WTC11 (cell line): ENCODE measurements at regions not wholly inside any gene's neighbourhood (a gene's known extent, or its start where the extent isn't known, plus 50 kb on each side); places are given as distances from the start of the nearest gene placed in this dataset.

ENCODE experiments used
- ATAC-seq: fragments of 200-7000 bp; cut with Tn5 transposase; 2 replicates; pipeline ENCODE4 v1.10.0; 2021; ENCODE audit warnings: mild to moderate bottlenecking, moderate library complexity
- CTCF ChIA-PET: fragments of 300-600 bp; sonication (Branson Sonifier 250); formaldehyde crosslinking; loops from one replicate; lab custom pipeline; 2021; ENCODE audit warnings: antibody characterized with exemption; lab: Charles Lee
- POLR2A ChIA-PET: fragments of 350-600 bp; sonication (Branson Sonifier 250); formaldehyde crosslinking; loops from one replicate; lab custom pipeline; 2021; ENCODE audit warnings: antibody characterized with exemption; lab: Charles Lee
- DNase-seq: peaks from one replicate; pipeline ENCODE4 v3.0.0; 2021; ENCODE audit warnings: low spot score
- H3K27ac Mint-ChIP-seq: 2 replicates; pipeline ENCODE4 v1.8.0; 2021; ENCODE audit warnings: mixed read lengths
- H3K27me3 Mint-ChIP-seq: 2 replicates; pipeline ENCODE4 v1.8.0; 2021; ENCODE audit warnings: low read depth, mild to moderate bottlenecking, moderate library complexity, mixed read lengths
- H3K36me3 Mint-ChIP-seq: 2 replicates; pipeline ENCODE4 v1.8.0; 2021; ENCODE audit warnings: mixed read lengths
- H3K4me1 Mint-ChIP-seq: 2 replicates; pipeline ENCODE4 v1.8.0; 2022; ENCODE audit warnings: mixed read lengths
- H3K4me3 Mint-ChIP-seq: 2 replicates; pipeline ENCODE4 v1.8.0; 2021; ENCODE audit warnings: mild to moderate bottlenecking, moderate library complexity, mixed read lengths
- H3K9me3 Mint-ChIP-seq: 2 replicates; pipeline ENCODE4 v1.8.0; 2021; ENCODE audit warnings: mixed read lengths
- ARID4B ChIP-seq: sonication (generic); formaldehyde crosslinking; IDR thresholded peaks from 2 replicates; pipeline ENCODE4 v1.8.0; 2023; ENCODE audit warnings: missing genetic modification reagents, mild to moderate bottlenecking, borderline replicate concordance
- ELF4 ChIP-seq: sonication (generic); formaldehyde crosslinking; IDR thresholded peaks from 2 replicates; pipeline ENCODE4 v1.8.1; 2022; ENCODE audit warnings: low read depth, mild to moderate bottlenecking, moderate library complexity, missing genetic modification reagents
- EMX1 ChIP-seq: fragments of 250-450 bp; sonication (Bioruptor Pico); IDR thresholded peaks from 2 replicates; pipeline ENCODE4 v1.8.0; 2021; ENCODE audit warnings: mild to moderate bottlenecking
- JAZF1 ChIP-seq: fragments of 250-450 bp; sonication (Bioruptor Pico); IDR thresholded peaks from 2 replicates; pipeline ENCODE4 v1.9.0; 2021; ENCODE audit warnings: moderate library complexity, mild to moderate bottlenecking, inconsistent platforms
- NR2C2 ChIP-seq: sonication (generic); formaldehyde crosslinking; IDR thresholded peaks from 2 replicates; pipeline ENCODE4 v1.8.0; 2022; ENCODE audit warnings: mild to moderate bottlenecking, missing genetic modification reagents
- PRDM15 ChIP-seq: sonication (generic); formaldehyde crosslinking; IDR thresholded peaks from 2 replicates; pipeline ENCODE4 v1.8.0; 2022; ENCODE audit warnings: missing genetic modification reagents
- RELA ChIP-seq: sonication (generic); formaldehyde crosslinking; IDR thresholded peaks from 2 replicates; pipeline ENCODE4 v1.8.1; 2022; ENCODE audit warnings: missing genetic modification reagents, mild to moderate bottlenecking, borderline replicate concordance
- TP53 ChIP-seq: sonication (generic); formaldehyde crosslinking; IDR thresholded peaks from 2 replicates; pipeline ENCODE4 v1.8.1; 2023; ENCODE audit warnings: mild to moderate bottlenecking, missing genetic modification reagents
- USF2 ChIP-seq: sonication (generic); formaldehyde crosslinking; IDR thresholded peaks from 2 replicates; pipeline ENCODE4 v1.8.1; 2023; ENCODE audit warnings: mild to moderate bottlenecking, missing genetic modification reagents, moderate library complexity
- ZNF232 ChIP-seq: sonication (generic); formaldehyde crosslinking; IDR thresholded peaks from 2 replicates; pipeline ENCODE4 v1.8.0; 2022; ENCODE audit warnings: mild to moderate bottlenecking, missing genetic modification reagents
- TF ChIP-seq, protein P1 (sequence below): sonication (generic); formaldehyde crosslinking; conservative IDR thresholded peaks from 2 replicates; pipeline ENCODE4 v1.8.1; 2023; ENCODE audit warnings: mild to moderate bottlenecking, low read depth, missing genetic modification reagents, moderate library complexity
- TF ChIP-seq, protein P2 (sequence below): fragments of 250-450 bp; sonication (Bioruptor Pico); IDR thresholded peaks from 2 replicates; pipeline ENCODE4 v1.9.0; 2021; ENCODE audit warnings: mild to moderate bottlenecking
- TF ChIP-seq, protein P3 (sequence below): fragments of 250-450 bp; sonication (Bioruptor Pico); conservative IDR thresholded peaks from 2 replicates; pipeline ENCODE4 v1.9.0; 2021; ENCODE audit warnings: mild to moderate bottlenecking

GRCh38 chr3:8236264-8236663 lies 265.4 kb upstream of the LMCD1 start (continued):
- TF ChIP-seq ARID4B (CRISPR knock-in tag), result no peak

GRCh38 chr3:8237893-8238292 lies 263.7 kb upstream of the LMCD1 start:
- CTCF ChIA-PET, result interaction anchor here (1.1 to 1.5 kb wide), 2 partner anchors 11 to 64 kb away, joined by 4 read pairs; no protein-coding TSS in a partner anchor
- no peak overlapping the region for H3K27ac Mint-ChIP-seq
- H3K9me3 Mint-ChIP-seq, result peaks cover 6% of the 10 kb centered on the region
- no peak for ATAC-seq
- DNase-seq, result no peak
- POLR2A ChIA-PET, result interaction anchor here (0.6 to 0.7 kb wide), 2 partner anchors 63 to 253 kb away, joined by 4 to 5 read pairs; no protein-coding TSS in a partner anchor
- peaks cover 37% of the 10 kb centered on the region for H3K4me1 Mint-ChIP-seq
- H3K27me3 Mint-ChIP-seq, result no peaks in the 10 kb centered on the region
- TF ChIP-seq RELA (CRISPR knock-in tag) (no peak), EMX1 (CRISPR knock-in tag) (no peak), JAZF1 (no peak), PRDM15 (no peak), TP53 (CRISPR knock-in tag) (no peak), ELF4 (CRISPR knock-in tag) (no peak)
- TF ChIP-seq, protein P1, sequence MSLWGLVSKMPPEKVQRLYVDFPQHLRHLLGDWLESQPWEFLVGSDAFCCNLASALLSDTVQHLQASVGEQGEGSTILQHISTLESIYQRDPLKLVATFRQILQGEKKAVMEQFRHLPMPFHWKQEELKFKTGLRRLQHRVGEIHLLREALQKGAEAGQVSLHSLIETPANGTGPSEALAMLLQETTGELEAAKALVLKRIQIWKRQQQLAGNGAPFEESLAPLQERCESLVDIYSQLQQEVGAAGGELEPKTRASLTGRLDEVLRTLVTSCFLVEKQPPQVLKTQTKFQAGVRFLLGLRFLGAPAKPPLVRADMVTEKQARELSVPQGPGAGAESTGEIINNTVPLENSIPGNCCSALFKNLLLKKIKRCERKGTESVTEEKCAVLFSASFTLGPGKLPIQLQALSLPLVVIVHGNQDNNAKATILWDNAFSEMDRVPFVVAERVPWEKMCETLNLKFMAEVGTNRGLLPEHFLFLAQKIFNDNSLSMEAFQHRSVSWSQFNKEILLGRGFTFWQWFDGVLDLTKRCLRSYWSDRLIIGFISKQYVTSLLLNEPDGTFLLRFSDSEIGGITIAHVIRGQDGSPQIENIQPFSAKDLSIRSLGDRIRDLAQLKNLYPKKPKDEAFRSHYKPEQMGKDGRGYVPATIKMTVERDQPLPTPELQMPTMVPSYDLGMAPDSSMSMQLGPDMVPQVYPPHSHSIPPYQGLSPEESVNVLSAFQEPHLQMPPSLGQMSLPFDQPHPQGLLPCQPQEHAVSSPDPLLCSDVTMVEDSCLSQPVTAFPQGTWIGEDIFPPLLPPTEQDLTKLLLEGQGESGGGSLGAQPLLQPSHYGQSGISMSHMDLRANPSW (CRISPR knock-in tag), result no peak
- no peak overlapping the region for H3K4me3 Mint-ChIP-seq
- H3K36me3 Mint-ChIP-seq, result no peaks in the 10 kb centered on the region

DNA sequence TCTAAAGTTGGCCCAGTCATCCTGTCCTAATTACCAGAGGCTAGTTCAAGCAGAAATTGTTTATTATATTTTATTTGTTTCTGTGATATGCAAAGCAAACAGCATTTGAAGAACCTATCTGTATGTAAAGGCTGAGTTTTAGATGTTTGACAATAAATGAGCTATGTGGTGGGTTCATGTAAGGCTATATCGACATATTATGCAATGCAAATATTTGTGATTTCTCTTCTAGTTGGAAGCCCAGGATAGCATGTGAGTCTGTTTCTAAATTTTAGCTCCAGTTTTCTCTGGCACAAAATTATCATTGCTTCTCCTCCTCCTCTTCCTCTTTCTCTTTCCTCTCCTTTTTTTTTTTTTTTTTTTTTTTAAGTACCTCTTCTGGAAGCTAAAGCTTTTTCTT lies 263.2 kb upstream of the LMCD1 start:
- Mint-ChIP-seq H3K4me1 (peaks cover 37% of the 10 kb centered on the region), H3K36me3 (peaks cover 5% of the 10 kb centered on the region), H3K27me3 (no peaks in the 10 kb centered on the region), H3K4me3 (no peak overlapping the region), H3K27ac (0 out of 2 replicates have a peak overlapping the region, but pooled peaks have one; percentile 14), H3K9me3 (peaks cover 12% of the 10 kb centered on the region)
- ChIA-PET CTCF (interaction anchor here (1.1 to 2.7 kb wide), 6 partner anchors 8 to 179 kb away, joined by 4 to 36 read pairs (median 14); no protein-coding TSS in a partner anchor), POLR2A (interaction anchor here (0.6 to 0.7 kb wide), 3 partner anchors 11 to 254 kb away, joined by 3 to 5 read pairs (median 4); no protein-coding TSS in a partner anchor)
- ATAC-seq (no peak), DNase-seq (no peak)
- TF ChIP-seq, protein P2, sequence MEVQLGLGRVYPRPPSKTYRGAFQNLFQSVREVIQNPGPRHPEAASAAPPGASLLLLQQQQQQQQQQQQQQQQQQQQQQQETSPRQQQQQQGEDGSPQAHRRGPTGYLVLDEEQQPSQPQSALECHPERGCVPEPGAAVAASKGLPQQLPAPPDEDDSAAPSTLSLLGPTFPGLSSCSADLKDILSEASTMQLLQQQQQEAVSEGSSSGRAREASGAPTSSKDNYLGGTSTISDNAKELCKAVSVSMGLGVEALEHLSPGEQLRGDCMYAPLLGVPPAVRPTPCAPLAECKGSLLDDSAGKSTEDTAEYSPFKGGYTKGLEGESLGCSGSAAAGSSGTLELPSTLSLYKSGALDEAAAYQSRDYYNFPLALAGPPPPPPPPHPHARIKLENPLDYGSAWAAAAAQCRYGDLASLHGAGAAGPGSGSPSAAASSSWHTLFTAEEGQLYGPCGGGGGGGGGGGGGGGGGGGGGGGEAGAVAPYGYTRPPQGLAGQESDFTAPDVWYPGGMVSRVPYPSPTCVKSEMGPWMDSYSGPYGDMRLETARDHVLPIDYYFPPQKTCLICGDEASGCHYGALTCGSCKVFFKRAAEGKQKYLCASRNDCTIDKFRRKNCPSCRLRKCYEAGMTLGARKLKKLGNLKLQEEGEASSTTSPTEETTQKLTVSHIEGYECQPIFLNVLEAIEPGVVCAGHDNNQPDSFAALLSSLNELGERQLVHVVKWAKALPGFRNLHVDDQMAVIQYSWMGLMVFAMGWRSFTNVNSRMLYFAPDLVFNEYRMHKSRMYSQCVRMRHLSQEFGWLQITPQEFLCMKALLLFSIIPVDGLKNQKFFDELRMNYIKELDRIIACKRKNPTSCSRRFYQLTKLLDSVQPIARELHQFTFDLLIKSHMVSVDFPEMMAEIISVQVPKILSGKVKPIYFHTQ, result no peak
- TF ChIP-seq, protein P3, sequence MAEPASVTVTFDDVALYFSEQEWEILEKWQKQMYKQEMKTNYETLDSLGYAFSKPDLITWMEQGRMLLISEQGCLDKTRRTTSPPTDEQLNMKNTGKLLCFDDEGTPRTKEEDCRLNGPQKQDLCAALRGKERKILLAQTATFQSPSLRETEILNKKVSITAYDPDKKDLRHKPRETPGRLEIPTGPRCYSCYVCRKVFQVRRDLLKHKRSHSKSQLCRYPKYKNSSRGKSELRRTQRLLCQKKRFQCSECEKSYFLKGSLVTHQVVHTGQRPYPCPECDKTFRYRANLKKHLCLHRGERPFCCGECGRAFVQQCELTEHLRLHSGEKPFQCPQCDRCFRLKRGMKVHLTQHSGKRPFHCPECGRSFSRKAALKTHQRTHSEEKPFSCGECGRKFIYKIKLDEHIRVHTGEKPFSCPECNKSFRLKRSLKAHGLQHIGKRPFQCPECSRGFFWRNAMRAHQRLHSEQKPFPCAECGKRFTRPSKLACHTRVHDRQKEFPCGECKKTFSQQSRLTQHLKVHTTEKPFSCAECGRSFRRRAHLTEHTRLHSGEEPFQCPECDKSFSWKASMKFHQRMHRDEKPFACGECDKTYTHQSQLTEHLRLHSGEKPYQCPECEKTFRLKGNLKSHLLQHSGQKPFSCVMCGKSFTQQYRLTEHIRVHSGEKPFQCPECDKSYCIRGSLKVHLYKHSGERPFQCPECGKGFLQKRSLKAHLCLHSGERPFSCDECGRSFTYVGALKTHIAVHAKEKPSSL (CRISPR knock-in tag), result no peak
- TF ChIP-seq ZNF232 (CRISPR knock-in tag), result no peak
- no peak for TF ChIP-seq NR2C2 (CRISPR knock-in tag)
- TF ChIP-seq USF2 (CRISPR knock-in tag), result no peak
